Ovary (tissue), 3 donors: ENCODE measurements at regions not wholly inside any gene's neighbourhood (a gene's known extent, or its start where the extent isn't known, plus 50 kb on each side); places are given as distances from the start of the nearest gene placed in this dataset.

ENCODE experiments used
- CTCF ChIP-seq, 3 donors: fragments of 450-650 bp in 2 of 3; fragments of 200-600 bp in 1 of 3; IDR thresholded peaks; one replicate each; pipeline versions ENCODE4 v1.5.1 to v1.8.0; 2016 to 2022; ENCODE audit warnings: antibody characterized with exemption in 3 of 3, mild to moderate bottlenecking in 1 of 3
- EP300 ChIP-seq: sonication (generic); formaldehyde crosslinking; IDR thresholded peaks from one replicate; pipeline ENCODE4 v1.6.1; 2017; ENCODE audit warnings: antibody characterized with exemption
- POLR2A ChIP-seq: fragments of 450-650 bp; IDR thresholded peaks from one replicate; pipeline ENCODE4 v1.6.1; 2017; ENCODE audit warnings: antibody characterized with exemption, mild to moderate bottlenecking, moderate library complexity
- donor health status: DM: no; HTN: no; CAD: no.

GRCh38 chr3:144775551-144775950, 803.9 kb downstream of the DIPK2A start:
- TF ChIP-seq POLR2A: no peak
- TF ChIP-seq EP300: no peak
- TF ChIP-seq CTCF (IDR thresholded peaks at IDR 0.05): no peak
